Breast epithelium (tissue), 3 donors: ENCODE measurements at regions not wholly inside any gene's neighbourhood (a gene's known extent, or its start where the extent isn't known, plus 50 kb on each side); places are given as distances from the start of the nearest gene placed in this dataset.

Source experiments
- CTCF ChIP-seq, 3 donors: fragments of 450-650 bp; IDR thresholded peaks; one replicate each; pipeline ENCODE4 v1.5.1; 2016 to 2017; ENCODE audit warnings: antibody characterized with exemption in 3 of 3, mild to moderate bottlenecking in 3 of 3, moderate library complexity in 3 of 3
- POLR2A ChIP-seq: fragments of 450-650 bp; IDR thresholded peaks from one replicate; pipeline ENCODE4 v1.6.1; 2016; ENCODE audit warnings: antibody characterized with exemption, mild to moderate bottlenecking, moderate library complexity

GRCh38 chr12:67535971-67536370 lies 112.6 kb upstream of the DYRK2 start:
- no peak for TF ChIP-seq POLR2A
- no peak for TF ChIP-seq CTCF (IDR thresholded peaks at IDR 0.05)
